K562 (cell line): ENCODE measurements at regions not wholly inside any gene's neighbourhood (a gene's known extent, or its start where the extent isn't known, plus 50 kb on each side); places are given as distances from the start of the nearest gene placed in this dataset.

Experiments
- ATAC-seq: fragments of 200-7000 bp; cut with Tn5 transposase; 3 replicates; pipeline ENCODE4 v1.9.1; 2020; ENCODE audit warnings: moderate library complexity
- BruUV-seq: library from RNA; stranded (reverse); fragments of 400-500 nt; replicated peaks from 2 replicates; lab custom pipeline; 2021; lab: Mats Ljungman, UMichigan
- CTCF ChIA-PET: fragments of 300-600 bp; formaldehyde crosslinking; extraction: SDS; loops from one replicate; lab custom pipeline; 2021; ENCODE audit warnings: low intra/inter-chr PET ratio; lab: Yijun Ruan, JAX
- POLR2A ChIA-PET: fragments of 300-600, 350-650 bp; sonication (Branson Sonifier 250); formaldehyde crosslinking; extraction: SDS; loops from one replicate; lab custom pipeline; 2021; ENCODE audit warnings: antibody characterized with exemption, inconsistent platforms; lab: Yijun Ruan, JAX
- DNase-seq, 4 experiments: peaks; one replicate each; pipeline versions ENCODE4 v3.0.0 to v3.0.0-alpha.2; 2011 to 2018; ENCODE audit warnings: low spot score in 3 of 4, mixed read lengths in 3 of 4; ENCODE audit errors: extremely low read depth in 1 of 4
- FAIRE-seq: peaks from 2 replicates; lab custom pipeline; 2011; peaks lifted over from hg19 to GRCh38; lab: Jason Lieb, UNC
- H2AFZ ChIP-seq: 2 replicates; pipeline ENCODE4 v1.6.0; 2011; ENCODE audit warnings: low read depth, low read length, control low read depth, inconsistent platforms
- H3K27ac ChIP-seq: fragments of 200-600 bp; 3 replicates; pipeline ENCODE4 v1.8.0; 2011; ENCODE audit warnings: low read depth, mild to moderate bottlenecking, control low read depth, inconsistent platforms, low read length, moderate library complexity, mixed read lengths; ENCODE audit errors: extremely low read depth
- H3K27me3 ChIP-seq, 2 experiments: fragments of 300-600 bp in 1 of 2; 2 replicates in 1 of 2; 3 replicates in 1 of 2; pipeline versions ENCODE4 v1.6.0 to v1.8.0; 2011; ENCODE audit warnings: inconsistent platforms in 2 of 2, low read length in 2 of 2, mild to moderate bottlenecking in 1 of 2, mixed read lengths in 1 of 2, moderate library complexity in 1 of 2; ENCODE audit not compliant: control insufficient read depth in 2 of 2, insufficient read depth in 2 of 2
- H3K36me3 ChIP-seq: fragments of 300-600 bp; 3 replicates; pipeline ENCODE4 v1.8.0; 2011; ENCODE audit warnings: mild to moderate bottlenecking, low read length, inconsistent platforms; ENCODE audit not compliant: control insufficient read depth, insufficient read depth
- H3K4me1 ChIP-seq, 2 experiments: fragments of 200-600 bp in 1 of 2; replicated peaks in 1 of 2; 2 replicates in 1 of 2; 3 replicates in 1 of 2; pipeline versions ENCODE4 v1.5.1 to v1.8.0; 2011; ENCODE audit warnings: inconsistent platforms in 2 of 2, low read length in 2 of 2, mild to moderate bottlenecking in 1 of 2, mixed read lengths in 1 of 2, moderate library complexity in 1 of 2; ENCODE audit not compliant: control insufficient read depth in 2 of 2, insufficient read depth in 2 of 2
- H3K4me2 ChIP-seq: 2 replicates; pipeline ENCODE4 v1.6.1; 2011; ENCODE audit warnings: low read length, control low read depth, inconsistent platforms, mixed read lengths; ENCODE audit not compliant: insufficient read depth
- H3K4me3 ChIP-seq: fragments of 200-600 bp; sonication (generic), shearing (Covaris generic); 2 replicates; pipeline ENCODE4 v1.5.1; 2016; ENCODE audit warnings: control low read depth, inconsistent platforms
- H3K79me2 ChIP-seq: fragments of 200-600 bp; 3 replicates; pipeline ENCODE4 v1.8.0; 2011; ENCODE audit warnings: low read length, inconsistent platforms; ENCODE audit not compliant: control insufficient read depth, insufficient read depth
- H3K9ac ChIP-seq, 2 experiments: 2 replicates each; pipeline versions ENCODE4 v1.6.0 to v1.6.1; 2011; ENCODE audit warnings: low read depth in 2 of 2, low read length in 2 of 2, control low read depth in 1 of 2, inconsistent platforms in 1 of 2, mild to moderate bottlenecking in 1 of 2, mixed read lengths in 1 of 2; ENCODE audit not compliant: insufficient read depth in 1 of 2
- H3K9me1 ChIP-seq: one replicate; pipeline ENCODE4 v1.6.0; 2011; ENCODE audit warnings: inconsistent platforms, mild to moderate bottlenecking, low read length, moderate library complexity; ENCODE audit not compliant: control insufficient read depth, insufficient read depth
- H3K9me3 ChIP-seq: replicated peaks from 2 replicates; pipeline ENCODE4 v1.5.1; 2011; ENCODE audit warnings: low read depth, low read length, inconsistent platforms; ENCODE audit not compliant: control insufficient read depth, insufficient read depth
- H4K20me1 ChIP-seq: replicated peaks from 2 replicates; pipeline ENCODE4 v1.6.1; 2011; ENCODE audit warnings: low read length, inconsistent platforms, mixed read lengths; ENCODE audit not compliant: control insufficient read depth, insufficient read depth
- KHSRP ChIP-seq: fragments of 450-650 bp; IDR thresholded peaks from 2 replicates; pipeline ENCODE4 v1.6.1; 2017
- TAF7 ChIP-seq: fragments of 450-650 bp; IDR thresholded peaks from 2 replicates; pipeline ENCODE4 v1.6.1; 2016; ENCODE audit warnings: missing genetic modification characterization, missing compliant biosample characterization
- ZNF24 ChIP-seq: fragments of 450-650 bp; IDR thresholded peaks from 2 replicates; pipeline ENCODE4 v1.6.1; 2016
- ZNF407 ChIP-seq: fragments of 450-650 bp; IDR thresholded peaks from 2 replicates; pipeline ENCODE4 v1.6.1; 2016; ENCODE audit warnings: low read depth
- WGBS: fragments of 100-300 bp; shearing (Covaris generic); methylation state at CpG from one replicate; pipeline ENCODE4 v1.1.6; 2016; ENCODE audit warnings: low coverage, mixed read lengths; ENCODE audit not compliant: insufficient coverage; ENCODE audit errors: missing lambda C conversion rate; 5-methylcytosine and 5-hydroxymethylcytosine counted together
- in situ Hi-C: fragments of 300-500 bp; cut with MboI; formaldehyde crosslinking; loops from 4 replicates; pipeline ENCODE4 v1.15.0; 2018; ENCODE audit warnings: inconsistent platforms, mixed read lengths
- intact Hi-C: fragments of 100-400 bp; cut with micrococcal nuclease; formaldehyde crosslinking; loops from 2 replicates; pipeline ENCODE4 v1.14.2; 2022

GRCh38 chr2:234578389-234578788 lies 81.5 kb upstream of the ARL4C start:
- H3K79me2 ChIP-seq = no peaks in the 10 kb centered on the region
- H4K20me1 ChIP-seq = no peaks in the 10 kb centered on the region
- H3K27me3 ChIP-seq = peaks cover 0 to 5% of the 10 kb centered on the region in 2 experiments; a peak in 1 of 5 replicates
- no peak overlapping the region for H3K4me3 ChIP-seq
- FAIRE-seq = no peak
- in situ Hi-C loops = no loop called here
- BruUV-seq = no TSS peak
- WGBS = 0% methylated on average over 2 of the region's 2 CpGs
- no peak for TF ChIP-seq KHSRP
- H3K36me3 ChIP-seq = no peaks in the 10 kb centered on the region
- ChIA-PET POLR2A (no interaction called here), CTCF (no interaction called here)
- H2AFZ ChIP-seq = no peak overlapping the region
- no peaks in the 10 kb centered on the region for H3K9me1 ChIP-seq
- no peak overlapping the region for H3K4me2 ChIP-seq
- no peaks in the 10 kb centered on the region for H3K9me3 ChIP-seq
- no peak overlapping the region for H3K27ac ChIP-seq
- intact Hi-C loops = no loop called here
- DNase-seq = no peak
- no peak overlapping the region for H3K9ac ChIP-seq
- no peaks in the 10 kb centered on the region for H3K4me1 ChIP-seq
- ATAC-seq = no peak

DNA sequence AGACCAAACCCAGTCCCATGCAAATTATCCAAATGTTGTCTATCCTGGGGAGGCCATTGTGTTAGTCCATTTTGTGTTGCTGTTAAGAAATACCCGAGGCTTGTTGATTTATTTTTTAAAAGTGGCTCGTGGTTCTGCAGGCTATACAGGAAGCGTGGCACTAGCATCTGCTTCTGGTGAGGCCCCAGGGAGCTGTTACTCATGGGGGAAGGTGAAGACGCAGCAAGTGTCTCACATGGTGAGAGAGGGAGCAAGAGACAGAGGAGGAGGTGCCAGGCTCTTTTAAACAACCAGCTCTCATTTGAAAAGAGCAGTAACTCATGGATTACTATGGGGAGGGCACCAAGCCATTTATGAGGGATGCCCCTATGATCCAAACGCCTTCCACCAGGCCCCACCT lies 80.3 kb upstream of the ARL4C start:
- H3K79me2 ChIP-seq = no peaks in the 10 kb centered on the region
- H3K4me3 ChIP-seq = no peak overlapping the region
- no peaks in the 10 kb centered on the region for H3K4me1 ChIP-seq
- H3K4me2 ChIP-seq = no peak overlapping the region
- no peak overlapping the region for H3K27ac ChIP-seq
- H3K9me3 ChIP-seq = no peaks in the 10 kb centered on the region
- H3K27me3 ChIP-seq = peaks cover 0 to 5% of the 10 kb centered on the region in 2 experiments; a peak in 1 of 5 replicates
- DNase-seq = no peak
- H3K9ac ChIP-seq = no peak overlapping the region
- FAIRE-seq = no peak
- H3K9me1 ChIP-seq = no peaks in the 10 kb centered on the region
- ChIA-PET CTCF (no interaction called here), POLR2A (no interaction called here)
- WGBS = 0% methylated on average over 5 of the region's 5 CpGs
- BruUV-seq = no TSS peak
- intact Hi-C loops = no loop called here
- H4K20me1 ChIP-seq = no peaks in the 10 kb centered on the region
- no peak for ATAC-seq
- H3K36me3 ChIP-seq = no peaks in the 10 kb centered on the region
- H2AFZ ChIP-seq = no peak overlapping the region
- in situ Hi-C loops = no loop called here
- TF ChIP-seq ZNF24 = no peak
- no peak for TF ChIP-seq ZNF407
- no peak for TF ChIP-seq TAF7 (tag)
